ENCODE measurements at regions not wholly inside any gene's neighbourhood (a gene's known extent, or its start where the extent isn't known, plus 50 kb on each side); places are given as distances from the start of the nearest gene placed in this dataset.

GRCh38 chr7:114755856-114756255 lies 166.0 kb upstream of the MDFIC start:
- DNase-seq: no peak

GRCh38 chr7:114758661-114759227 lies 163.2 kb upstream of the MDFIC start:
- DNase-seq: no peak

- DNase-seq: no peak
Observed at GRCh38 chr7:114759347-114760062, 162.4 kb upstream of the MDFIC start.

- DNase-seq: no peak
Observed at GRCh38 chr7:114760477-114760876, 161.4 kb upstream of the MDFIC start.

- DNase-seq: no peak
Observed at GRCh38 chr7:114761973-114762372, 159.9 kb upstream of the MDFIC start.

- DNase-seq: no peak
Observed at GRCh38 chr7:114765331-114766040, 156.4 kb upstream of the MDFIC start.

GRCh38 chr7:114766041-114766356 lies 155.9 kb upstream of the MDFIC start:
- no peak for DNase-seq

- DNase-seq: no peak
Observed at GRCh38 chr7:114777288-114777687, 144.6 kb upstream of the MDFIC start.

GRCh38 chr7:114783508-114783907 lies 138.4 kb upstream of the MDFIC start:
- no peak for DNase-seq

- DNase-seq: no peak
Observed at GRCh38 chr7:114784177-114784576, 137.7 kb upstream of the MDFIC start.

GRCh38 chr7:114784746-114785145 lies 137.1 kb upstream of the MDFIC start:
- no peak for DNase-seq

- DNase-seq: no peak
Observed at GRCh38 chr7:114785496-114785895, 136.4 kb upstream of the MDFIC start.

GRCh38 chr7:114786455-114786854 lies 135.4 kb upstream of the MDFIC start:
- no peak for DNase-seq

- DNase-seq: no peak
Observed at GRCh38 chr7:114787556-114787955, 134.3 kb upstream of the MDFIC start.

GRCh38 chr7:114788706-114789105 lies 133.2 kb upstream of the MDFIC start:
- DNase-seq: no peak

- DNase-seq: no peak
Observed at GRCh38 chr7:114789161-114789560, 132.7 kb upstream of the MDFIC start.

GRCh38 chr7:114789871-114790311 lies 132.0 kb upstream of the MDFIC start:
- DNase-seq: no peak

- no peak for DNase-seq
Observed at GRCh38 chr7:114790521-114790920, 131.4 kb upstream of the MDFIC start.

- no peak for DNase-seq
Observed at GRCh38 chr7:114791771-114792170, 130.1 kb upstream of the MDFIC start.

- DNase-seq: no peak
Observed at GRCh38 chr7:114793155-114793845, 128.6 kb upstream of the MDFIC start.

- no peak for DNase-seq
Observed at GRCh38 chr7:114795475-114795874, 126.4 kb upstream of the MDFIC start.

- no peak for DNase-seq
Observed at GRCh38 chr7:114799628-114800028, 122.3 kb upstream of the MDFIC start.

- DNase-seq: no peak
Observed at GRCh38 chr7:114802632-114803031, 119.3 kb upstream of the MDFIC start.
